Right lobe of liver (tissue), 4 donors: ENCODE measurements at regions not wholly inside any gene's neighbourhood (a gene's known extent, or its start where the extent isn't known, plus 50 kb on each side); places are given as distances from the start of the nearest gene placed in this dataset.

Experiments used
- CTCF ChIP-seq, 4 donors: fragments of 200-600 bp in 3 of 4; fragments of 450-650 bp in 1 of 4; IDR thresholded peaks; one replicate each; pipeline versions ENCODE4 v1.5.1 to v1.8.0; 2016 to 2022; ENCODE audit warnings: antibody characterized with exemption in 4 of 4, mild to moderate bottlenecking in 2 of 4
- POLR2A ChIP-seq: fragments of 450-650 bp; IDR thresholded peaks from one replicate; pipeline ENCODE4 v1.6.1; 2017; ENCODE audit warnings: antibody characterized with exemption, mild to moderate bottlenecking
- donor health status: DM: no; HTN: no; CAD: no.
- donor health status: DM: no; HTN: no; CAD: no.
- donor health status: DM: no; HTN: yes; CAD: no.

- TF ChIP-seq POLR2A, result no peak
- TF ChIP-seq CTCF (IDR thresholded peaks at IDR 0.05), result no peak
Observed at GRCh38 chr6:76250666-76251065, 178.2 kb upstream of the IMPG1 start.
